Stimulated activated CD4-positive, alpha-beta T cell treated with anti-CD3 and anti-CD28 coated beads, Interleukin-15, amount 100 ng/mL, for 1 hour (primary cell): ENCODE measurements at regions not wholly inside any gene's neighbourhood (a gene's known extent, or its start where the extent isn't known, plus 50 kb on each side); places are given as distances from the start of the nearest gene placed in this dataset.

ENCODE experiments used
- DNase-seq, 2 donors: peaks; one replicate each; pipeline ENCODE4 v3.0.0-alpha.2; 2020; ENCODE audit warnings: low read depth in 1 of 2, low spot score in 1 of 2

GRCh38 chr11:80041136-80042000 lies 600.5 kb upstream of the TENM4 start:
- DNase-seq: no peak

- DNase-seq: no peak
Measured at GRCh38 chr11:80034801-80035200, 594.0 kb upstream of the TENM4 start.

- DNase-seq: no peak
Measured at GRCh38 chr11:80031014-80031600, 590.3 kb upstream of the TENM4 start.

DNA sequence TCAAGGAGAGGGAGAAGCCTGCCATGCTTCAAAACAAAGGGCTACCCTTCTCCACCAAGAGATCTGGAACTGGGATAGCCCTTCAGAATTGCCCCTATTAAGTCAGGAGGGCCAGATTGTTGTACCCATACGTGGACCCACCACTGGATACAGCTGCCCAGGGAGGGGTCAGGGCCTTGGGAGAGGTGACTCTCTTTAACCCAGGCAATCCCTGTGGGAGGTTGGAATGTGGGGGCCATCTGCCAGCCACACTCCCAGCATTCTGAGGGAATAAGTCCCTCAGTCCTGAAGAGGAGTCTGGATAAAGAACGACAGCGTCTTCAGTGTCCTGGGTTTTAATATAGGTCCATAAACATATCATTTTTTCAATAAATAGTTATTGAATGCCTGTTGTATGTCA lies 588.2 kb upstream of the TENM4 start:
- DNase-seq: no peak

GRCh38 chr11:80024119-80024518 lies 583.3 kb upstream of the TENM4 start:
- no peak for DNase-seq

DNA sequence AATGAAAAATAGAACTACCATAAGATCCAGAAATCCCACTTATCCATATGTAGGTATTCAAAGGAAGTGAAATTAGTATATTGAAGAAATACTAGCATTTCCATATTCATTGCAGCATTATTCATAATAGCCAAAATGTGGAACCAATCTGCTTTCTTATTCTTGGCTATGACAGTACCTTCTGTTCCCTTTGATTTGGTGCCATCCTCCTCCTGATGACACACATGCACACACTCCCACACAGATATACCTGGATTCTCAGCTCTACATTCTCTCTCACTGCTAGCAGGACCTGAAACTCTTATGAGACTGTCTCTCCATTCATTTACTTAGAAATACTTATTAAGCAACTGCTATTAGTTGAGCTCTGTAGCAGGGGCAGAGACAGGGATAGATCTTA lies 582.6 kb upstream of the TENM4 start:
- DNase-seq: no peak

GRCh38 chr11:80010536-80010935 lies 569.7 kb upstream of the TENM4 start:
- no peak for DNase-seq

DNA sequence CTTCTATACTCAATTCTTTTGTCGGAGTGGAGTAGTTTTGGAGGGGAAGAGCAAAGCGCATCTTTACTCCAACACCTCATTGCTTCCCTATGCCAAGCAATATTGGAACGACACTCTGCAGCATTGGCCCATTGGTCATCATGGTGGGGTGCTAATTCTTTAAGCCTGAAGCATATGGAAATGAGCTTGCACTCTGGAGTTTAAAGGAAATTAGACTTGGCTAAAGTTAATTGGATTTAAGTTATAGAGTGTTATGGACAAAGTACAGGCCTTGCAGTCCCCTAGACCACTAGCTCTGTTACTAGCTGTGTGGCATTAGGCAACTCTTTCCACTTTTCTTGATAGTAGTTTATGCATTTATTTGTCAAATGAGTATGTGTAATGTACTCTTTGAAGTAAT lies 568.3 kb upstream of the TENM4 start:
- DNase-seq: no peak

DNA sequence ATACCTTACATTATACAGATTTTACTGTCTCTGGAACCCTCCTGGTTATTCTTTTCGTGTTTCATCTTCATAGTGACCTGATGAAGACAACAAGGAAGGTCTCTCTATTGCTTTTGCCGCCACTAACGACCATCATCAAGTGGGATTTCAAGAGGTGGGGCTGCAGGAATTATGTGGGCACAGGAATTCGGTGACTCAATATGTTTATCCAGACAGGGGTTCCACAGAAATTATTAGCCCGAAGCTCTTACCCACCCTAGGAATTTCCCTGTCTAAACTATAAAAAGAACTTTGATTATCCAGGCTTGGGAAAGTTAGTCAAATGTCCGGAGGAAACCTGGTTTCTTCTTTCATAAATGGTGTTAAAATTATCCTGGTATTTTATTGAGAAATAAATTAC lies 566.8 kb upstream of the TENM4 start:
- DNase-seq: no peak

- no peak for DNase-seq
Measured at GRCh38 chr11:79990141-79990540, 549.3 kb upstream of the TENM4 start.

GRCh38 chr11:79982185-79982584 lies 541.4 kb upstream of the TENM4 start:
- DNase-seq: no peak

- DNase-seq: no peak
Measured at GRCh38 chr11:79980916-79981315, 540.1 kb upstream of the TENM4 start.

- no peak for DNase-seq
Measured at GRCh38 chr11:79973721-79974617, 533.1 kb upstream of the TENM4 start.

GRCh38 chr11:79971255-79971654 lies 530.4 kb upstream of the TENM4 start:
- no peak for DNase-seq

DNA sequence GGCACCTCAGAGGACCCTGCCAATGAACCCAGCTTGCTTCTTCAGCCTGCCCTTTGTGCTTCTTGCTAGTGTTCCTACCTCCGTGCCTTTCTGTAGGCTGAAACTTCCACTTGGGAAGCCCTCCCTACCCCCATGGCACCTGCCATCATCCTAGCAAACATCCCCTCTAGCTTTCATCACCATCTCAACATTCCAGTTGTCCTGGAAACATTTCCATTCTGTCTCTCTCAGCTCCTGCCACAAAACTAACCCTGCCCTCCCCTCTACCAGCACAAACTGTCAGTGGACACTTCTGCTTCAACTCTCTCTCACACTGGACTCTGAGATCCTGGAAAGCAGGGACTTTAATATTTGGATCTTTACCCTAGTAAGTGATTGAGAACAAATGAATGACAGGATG lies 525.8 kb upstream of the TENM4 start:
- DNase-seq: no peak

GRCh38 chr11:79963856-79964645 lies 523.2 kb upstream of the TENM4 start:
- no peak for DNase-seq

DNA sequence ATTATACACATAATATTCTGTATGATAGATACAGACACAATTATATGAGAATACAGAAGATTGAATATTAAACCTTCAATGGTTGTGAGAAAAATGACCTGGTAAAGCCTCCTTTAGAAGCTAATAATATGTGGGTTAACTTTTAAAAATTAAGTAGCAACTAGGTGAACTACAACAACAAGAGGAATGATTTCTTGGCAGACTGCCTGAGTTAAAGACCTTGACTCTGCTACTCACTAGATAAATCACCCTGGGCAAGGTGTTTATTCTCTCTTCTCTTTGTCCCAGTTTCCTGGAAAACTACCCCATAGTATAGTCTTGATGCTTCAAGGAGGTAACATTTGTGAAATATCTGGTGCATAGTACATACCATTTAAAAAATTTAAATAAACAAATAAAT lies 519.6 kb upstream of the TENM4 start:
- DNase-seq: no peak

- no peak for DNase-seq
Measured at GRCh38 chr11:79959318-79959717, 518.5 kb upstream of the TENM4 start.

DNA sequence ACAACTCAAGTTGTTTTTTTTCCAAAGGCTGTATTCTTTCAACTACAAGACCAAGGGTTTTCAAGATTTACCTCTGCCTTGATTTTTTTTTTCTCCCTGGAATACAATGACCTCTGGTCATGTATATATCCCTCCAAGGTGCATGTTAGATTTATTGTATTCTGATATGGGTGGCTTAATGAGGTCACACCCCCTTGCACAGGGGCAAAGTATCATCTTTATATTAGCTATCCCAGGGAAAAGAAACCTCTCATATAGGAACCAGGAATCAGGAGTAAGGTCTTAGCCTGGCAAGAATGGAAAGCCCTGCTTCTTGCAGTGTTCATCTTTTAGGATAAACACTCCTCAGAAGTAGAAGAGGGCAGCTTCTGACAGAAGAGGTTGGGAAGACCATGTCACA lies 516.9 kb upstream of the TENM4 start:
- DNase-seq: no peak

DNA sequence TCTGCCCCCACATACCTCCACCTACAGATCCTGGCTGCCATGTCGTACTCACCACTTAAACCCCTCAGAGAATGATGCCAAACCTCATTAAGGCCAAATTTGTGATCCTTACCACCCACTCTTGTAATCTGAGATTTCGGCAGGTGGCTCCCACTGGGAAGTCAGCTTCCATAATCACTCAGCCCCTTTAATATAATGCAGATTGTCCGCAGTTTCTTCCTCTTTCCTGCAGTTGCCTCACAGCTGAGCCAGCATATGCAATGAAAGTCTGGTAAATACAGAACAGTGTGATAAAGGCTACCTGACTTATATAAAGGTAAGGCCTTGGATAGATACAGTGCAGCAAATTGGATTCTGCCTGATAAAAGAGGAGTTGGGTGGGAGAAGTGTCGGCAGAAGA lies 515.2 kb upstream of the TENM4 start:
- no peak for DNase-seq

DNA sequence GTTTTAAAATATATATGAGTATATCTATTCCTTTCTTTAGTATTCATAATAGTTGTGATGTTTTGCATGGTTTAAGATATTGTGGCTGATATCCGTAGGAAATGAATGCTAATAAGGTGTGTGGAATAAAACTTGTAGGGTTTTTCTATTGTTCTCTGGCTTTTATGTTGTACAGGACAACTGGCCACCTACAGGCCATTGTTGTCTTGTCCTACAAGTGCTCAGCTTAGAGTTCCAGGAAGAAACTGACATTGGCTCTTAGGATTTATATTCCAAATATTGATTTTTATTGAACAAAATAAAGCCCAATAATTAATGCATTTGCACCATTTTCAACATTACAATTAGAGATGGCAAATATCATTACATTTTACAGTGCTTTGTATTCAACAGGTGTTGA lies 512.8 kb upstream of the TENM4 start:
- DNase-seq: no peak
